IPS-NIHi7 (cell line): ENCODE measurements at regions not wholly inside any gene's neighbourhood (a gene's known extent, or its start where the extent isn't known, plus 50 kb on each side); places are given as distances from the start of the nearest gene placed in this dataset.

ENCODE experiments used
- DNase-seq: peaks from one replicate; pipeline ENCODE4 v3.0.0; 2012; ENCODE audit warnings: mixed read lengths; ENCODE audit errors: extremely low spot score

DNA sequence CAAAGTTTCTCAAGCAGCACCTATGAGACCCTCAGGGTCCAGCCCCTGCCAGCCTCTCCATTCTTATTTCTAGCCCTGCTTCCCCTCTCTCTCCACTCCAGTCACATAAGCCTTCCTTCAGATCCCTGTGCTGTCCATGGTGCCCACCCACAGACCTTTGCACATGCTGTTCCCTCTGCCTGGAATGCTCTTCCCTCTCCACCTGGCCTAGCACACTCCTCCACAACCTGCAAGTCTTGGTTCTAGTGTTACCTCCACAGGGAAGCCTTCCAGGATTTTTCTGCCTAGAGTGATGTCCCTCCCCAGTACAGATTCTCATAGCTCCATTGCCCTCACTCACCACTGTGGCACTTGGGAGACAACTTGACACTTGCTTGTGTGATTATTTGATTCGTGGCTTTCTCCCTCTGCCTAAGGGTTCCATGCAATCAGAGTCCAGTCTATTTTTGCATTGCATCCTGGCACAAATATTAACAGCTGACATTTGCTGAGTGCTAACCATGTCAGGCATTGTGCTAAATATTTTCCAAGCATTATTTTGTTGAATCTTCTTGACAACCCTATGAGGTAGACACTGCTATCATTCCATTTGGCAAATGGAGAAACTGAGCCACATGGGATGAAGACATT is 127.3 kb downstream of the SYF2 start:
- DNase-seq = no peak

DNA sequence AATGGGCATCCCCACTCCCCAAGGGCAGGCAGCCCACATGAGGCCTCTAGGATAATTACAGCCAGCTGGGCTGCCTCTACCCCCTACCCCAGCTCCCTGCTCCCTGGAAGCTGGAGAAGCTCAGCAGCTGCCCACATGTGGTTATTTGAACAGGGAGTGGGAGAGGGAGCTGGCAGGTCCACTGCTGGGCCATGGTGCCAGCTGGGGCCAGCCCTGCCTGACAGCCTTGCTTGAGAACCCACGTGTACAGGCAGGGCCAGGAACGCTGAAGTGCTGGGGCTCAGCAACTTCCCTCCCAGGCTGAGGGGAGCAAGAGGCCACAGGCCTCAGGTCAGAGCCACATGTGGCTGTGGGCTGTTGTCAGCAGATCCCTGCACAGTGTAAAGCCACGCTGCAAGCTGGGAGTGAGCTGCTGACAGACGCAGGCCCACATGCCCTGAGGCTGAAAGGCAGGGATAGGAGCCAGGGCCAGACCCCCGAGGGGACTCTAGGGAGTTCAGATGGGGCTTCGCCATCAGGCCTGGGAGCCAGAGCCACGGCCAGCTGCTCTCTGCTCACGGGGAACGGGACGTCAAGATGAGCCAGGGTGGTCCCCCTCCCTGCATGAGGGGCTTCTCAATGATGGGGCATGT is 129.0 kb downstream of the SYF2 start:
- DNase-seq = no peak

DNA sequence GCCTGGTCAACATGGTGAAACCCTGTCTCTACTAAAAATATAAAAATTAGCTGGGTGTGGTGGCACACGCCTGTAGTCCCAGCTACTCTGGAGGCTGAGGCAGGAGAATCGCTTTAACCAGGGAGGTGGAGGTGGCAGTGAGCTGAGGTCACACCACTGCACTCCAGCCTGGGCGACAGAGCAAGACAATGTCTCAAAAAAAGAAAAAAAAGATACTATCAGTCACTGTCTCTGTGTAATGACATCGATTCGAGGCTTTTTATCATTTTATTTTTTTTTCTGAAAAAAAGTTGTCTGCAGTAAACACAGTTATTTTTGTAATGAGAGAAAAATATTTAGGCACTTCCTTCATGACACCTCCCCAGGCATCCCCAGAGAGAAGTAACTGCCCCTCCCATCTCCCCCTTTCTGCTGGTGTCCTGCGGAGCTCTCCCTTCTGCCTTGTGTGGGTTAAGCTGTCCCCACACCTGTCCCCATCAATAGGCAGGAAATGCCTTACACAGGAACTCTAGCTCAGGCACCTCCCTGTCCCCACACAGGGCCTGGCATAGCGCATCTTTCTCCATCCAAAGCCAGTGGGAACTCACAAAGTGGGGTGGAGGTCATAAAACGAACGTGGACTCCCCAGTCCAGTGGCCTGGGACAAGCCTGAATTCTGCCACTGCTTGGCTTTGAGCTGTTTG is 132.0 kb downstream of the SYF2 start:
- no peak for DNase-seq

DNA sequence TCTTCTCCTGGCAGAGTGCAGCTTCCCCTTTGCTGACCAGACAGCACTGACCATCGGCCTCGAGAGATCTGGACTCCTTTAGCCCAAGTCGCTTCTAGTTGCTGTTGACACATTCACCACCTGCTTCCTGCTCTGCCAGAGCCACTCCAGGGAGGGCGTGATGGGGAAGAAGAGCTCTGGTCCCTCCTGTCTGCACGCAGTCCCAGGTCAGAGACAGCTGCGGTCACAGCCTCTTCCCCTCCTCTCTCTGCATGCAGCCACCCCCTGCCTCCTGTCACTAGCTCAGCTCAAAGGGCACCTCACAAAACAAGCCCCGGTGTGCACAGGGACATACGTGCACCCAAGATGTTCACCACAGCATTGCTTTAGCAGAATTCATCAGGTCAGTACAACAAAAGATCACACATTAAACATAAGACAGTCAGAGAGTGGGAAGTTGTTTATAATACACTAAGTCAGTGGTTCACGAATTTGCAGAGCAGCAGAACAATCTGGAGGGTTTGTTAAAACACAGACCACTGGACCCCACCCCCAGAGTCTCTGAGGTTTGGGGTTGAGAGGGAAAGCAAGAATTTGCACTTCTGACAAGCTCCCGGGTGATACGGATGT is 132.9 kb downstream of the SYF2 start:
- DNase-seq = no peak

DNA sequence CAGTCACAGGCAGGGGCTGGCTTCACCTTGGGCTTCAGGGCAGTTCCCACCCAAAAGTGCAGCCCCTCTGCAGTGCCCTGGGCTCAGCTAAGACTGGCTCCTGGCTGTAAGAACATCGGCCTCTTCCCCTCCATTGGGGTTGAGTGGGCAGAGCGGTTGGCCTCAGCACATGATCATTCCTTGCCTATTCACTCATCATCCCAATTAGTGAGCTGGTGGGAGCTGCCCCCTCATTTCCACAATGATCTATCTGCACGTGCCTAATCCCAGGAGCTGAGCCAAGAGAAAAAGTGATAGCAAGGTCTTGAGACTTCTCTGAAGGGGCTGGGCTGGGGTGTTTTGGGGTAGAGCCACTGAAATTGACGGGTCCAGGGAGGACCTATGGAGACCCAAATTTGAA is 133.6 kb downstream of the SYF2 start:
- DNase-seq = no peak

DNA sequence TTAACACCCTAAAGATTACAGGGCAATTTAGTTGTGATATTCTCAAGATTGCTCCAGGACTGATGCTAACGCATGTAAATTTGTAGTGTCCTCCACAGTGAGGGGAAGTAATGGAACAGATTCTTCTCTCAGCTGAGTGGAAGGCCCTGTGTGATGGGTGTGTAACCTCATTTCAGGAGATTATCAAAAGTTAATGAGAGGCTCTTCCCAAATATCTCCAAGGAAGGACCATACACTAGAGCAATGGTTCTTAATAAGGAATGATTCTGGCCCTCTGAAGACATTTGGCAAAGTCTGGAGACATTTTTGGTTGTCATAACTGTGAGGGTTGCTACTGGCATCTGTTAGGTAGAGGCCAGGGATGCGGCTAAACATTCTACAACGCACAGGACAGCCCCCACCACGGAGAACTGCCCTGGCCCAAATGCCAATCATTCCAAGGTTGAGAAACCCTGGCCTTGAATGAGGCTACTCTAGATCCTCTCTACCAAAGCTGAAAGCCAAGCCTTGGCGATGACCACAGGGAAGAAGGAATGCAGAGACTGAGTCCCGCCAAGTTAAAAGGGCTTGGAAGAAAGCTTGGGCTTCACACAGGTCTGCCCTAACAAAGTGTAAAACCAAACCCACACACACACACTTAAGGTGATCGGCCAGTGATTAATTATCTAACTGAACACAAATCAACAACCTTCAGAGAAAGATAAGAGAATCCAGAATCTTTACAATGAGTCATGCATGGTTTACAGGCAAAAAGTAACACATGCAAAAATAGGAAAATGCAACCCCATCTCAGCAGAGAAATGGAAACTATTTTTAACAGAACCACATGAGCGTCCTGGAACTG is 135.8 kb downstream of the SYF2 start:
- DNase-seq = no peak

DNA sequence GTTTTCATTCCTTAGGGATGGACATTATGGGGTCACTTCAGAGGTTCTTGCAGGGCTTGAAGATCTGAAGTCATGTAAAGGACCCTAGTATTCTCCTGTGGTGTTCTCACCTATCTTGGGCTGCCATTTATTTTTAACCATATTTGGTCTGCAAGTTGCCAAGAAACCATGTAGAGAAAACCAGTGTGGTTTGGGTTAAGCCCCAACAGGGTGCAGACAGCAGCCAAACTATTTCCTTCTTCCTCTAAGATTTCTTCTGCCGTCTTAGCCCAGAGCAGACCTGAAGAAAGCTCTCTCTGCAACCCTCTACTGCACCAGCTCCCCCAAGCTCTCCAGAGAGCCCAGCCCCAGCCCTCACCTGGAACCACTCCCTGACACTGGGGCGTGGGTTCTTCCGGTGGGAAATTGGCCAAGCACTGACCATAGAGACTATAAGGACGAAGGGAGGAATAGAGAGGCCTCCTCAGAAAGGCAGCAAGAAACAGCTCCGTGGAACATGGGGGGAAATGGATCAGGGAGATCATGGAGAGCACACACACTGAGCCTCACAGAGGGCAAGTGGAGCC is 136.6 kb downstream of the SYF2 start:
- DNase-seq = no peak

DNA sequence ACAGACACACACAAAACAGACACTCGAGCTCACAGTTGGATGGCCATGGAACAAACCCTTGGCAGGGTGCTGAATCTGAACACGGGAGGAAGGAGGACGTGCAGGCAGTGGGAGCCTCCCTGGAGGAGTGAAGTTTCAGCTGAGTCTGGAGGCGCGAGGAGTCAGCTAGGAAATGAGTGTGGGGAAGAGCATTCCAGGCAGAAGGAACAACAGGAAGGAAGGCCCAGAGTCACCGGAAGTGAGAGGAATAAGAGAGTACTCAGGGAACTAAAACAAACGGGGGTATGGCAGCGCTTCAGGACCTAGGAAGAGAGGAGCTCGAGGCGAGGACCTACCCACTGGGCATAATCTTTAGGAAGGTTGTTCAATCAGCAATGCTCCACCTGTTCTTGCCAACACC is 137.3 kb downstream of the SYF2 start:
- no peak for DNase-seq

DNA sequence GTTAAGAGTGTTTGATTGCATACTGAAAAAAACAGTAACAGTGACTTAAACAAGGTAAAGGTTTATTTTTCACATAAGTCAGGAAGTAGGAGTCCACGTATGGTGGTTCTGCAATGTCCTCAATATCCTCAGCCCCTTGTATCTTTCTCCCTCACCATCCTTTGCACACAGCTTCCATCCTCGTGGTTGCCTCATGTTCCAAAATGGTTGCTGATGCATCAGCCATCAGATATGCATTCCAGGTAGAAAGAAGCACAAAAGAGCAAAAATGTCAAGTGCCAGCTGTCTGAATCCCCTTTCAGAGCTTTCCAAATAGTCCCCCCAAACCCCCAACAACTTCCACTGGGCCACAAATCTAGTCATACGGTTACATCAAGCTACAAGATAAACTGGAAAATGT is 138.1 kb downstream of the SYF2 start:
- no peak for DNase-seq

DNA sequence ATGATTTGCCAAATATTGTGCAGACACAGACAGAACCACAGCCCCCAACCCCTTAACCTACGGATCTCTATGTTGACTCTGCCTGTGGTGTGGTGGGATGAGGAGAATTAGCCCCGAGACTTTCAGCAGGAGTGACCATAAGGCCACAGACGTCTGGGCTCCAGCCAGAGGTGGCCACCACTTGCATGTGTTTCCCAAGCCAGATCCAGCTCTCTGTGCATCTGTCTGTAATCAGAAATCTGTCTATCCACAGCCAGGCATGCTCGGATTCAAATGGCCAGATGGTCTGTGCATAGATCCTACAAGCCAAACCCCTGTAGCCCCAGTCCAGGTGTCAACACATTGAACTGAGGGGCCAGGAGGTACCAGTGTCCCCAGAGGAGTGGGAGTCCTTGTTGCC is 140.6 kb downstream of the SYF2 start:
- no peak for DNase-seq

DNA sequence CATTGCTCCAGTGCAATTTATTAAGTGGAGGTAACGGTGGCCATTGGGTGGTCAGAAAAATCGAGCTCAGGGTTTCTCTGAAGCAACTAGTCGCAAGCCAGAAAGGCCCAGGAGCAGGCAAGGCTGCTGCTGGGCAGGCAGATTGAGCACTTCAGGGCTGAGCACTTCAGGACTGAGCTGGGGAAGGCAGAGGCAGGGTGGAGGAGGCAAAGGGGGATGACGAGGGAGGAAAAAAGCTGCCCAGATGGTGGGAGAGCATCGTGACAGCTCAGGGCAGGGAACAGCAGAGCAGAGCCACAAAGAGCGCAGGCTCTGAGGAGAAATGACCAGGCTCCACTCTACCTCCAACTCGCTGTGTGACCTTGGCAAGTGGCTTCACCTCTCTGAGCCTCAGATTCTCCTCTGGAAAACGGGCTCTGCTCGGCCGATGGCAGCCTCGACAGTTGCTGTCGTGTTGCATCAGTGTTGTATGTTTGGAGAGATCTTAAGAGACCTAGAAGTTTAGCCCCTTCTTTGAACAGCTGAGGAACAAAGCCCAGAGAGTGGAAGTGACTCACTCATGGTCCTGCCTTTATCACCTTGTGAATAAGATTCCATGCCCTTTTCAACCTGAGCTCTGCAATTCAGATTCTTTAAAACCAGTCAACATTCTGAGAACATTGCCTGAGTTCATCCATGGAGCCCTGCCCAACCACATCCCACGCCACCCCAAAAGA is 141.4 kb downstream of the SYF2 start:
- DNase-seq = peak; percentile 32

DNA sequence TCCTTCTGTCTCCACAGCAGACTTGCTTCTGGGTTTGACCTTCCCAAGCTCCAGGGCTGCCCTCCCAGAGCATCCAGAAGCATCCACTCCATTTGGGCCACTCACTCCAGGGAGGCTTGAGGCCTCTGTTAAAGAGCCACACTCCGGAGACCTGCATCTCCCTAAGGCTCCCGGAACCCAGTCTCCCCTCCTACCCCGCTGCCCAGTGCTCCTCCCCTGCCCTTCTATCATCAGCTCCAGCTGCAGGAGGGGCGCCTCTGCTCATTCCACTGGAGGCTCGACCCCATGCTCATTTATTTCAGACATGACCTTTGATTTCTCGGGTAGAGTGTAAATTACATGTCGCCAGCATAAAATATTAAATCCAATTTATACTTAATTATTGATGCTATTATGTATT is 142.5 kb downstream of the SYF2 start:
- no peak for DNase-seq

DNA sequence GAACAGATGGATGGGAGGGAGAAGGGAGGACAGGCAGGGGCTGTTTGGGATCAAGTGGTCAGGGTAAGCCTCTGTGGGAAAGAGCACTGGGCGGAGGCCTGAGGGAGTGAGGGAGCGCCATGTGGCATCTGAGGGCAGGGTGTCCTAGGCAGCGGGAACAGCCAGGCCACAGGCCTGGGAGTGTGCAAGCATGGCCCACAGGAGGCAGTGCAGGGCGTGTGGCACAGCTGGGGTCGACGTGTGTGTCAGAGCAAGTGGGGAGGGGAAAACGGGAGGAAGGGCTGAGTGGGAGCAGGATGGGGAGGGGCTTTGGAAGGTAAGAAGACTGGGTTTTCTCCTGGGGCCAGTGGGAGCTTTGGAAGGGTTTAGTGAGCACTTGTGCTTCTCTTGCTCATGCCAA is 143.4 kb downstream of the SYF2 start:
- peak; percentile 35 for DNase-seq

DNA sequence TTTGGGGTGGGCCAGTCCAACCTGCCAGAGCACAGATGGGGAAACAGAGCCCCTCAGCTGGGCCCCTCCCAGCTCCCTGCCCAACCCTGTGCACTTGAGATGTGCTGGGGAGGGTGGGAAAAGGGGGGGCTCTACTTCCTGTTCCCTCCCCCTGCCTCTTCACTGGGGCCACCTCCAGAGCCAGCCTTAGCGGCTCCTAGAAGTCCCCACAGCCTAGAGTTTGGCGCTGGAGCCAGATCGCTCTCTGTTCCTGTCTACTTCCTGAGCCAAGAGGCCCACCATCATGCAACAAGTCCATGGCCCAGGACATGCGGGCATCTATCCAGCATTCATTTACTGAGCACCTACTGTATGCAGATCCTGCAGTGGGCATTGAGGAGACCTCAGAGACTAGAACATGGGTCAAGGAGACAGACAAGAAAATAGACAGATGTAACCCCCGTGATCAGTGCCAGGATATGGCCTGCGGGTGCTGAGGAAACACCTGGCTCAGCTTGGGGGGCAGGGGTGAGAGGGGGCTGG is 144.1 kb downstream of the SYF2 start:
- DNase-seq = no peak

DNA sequence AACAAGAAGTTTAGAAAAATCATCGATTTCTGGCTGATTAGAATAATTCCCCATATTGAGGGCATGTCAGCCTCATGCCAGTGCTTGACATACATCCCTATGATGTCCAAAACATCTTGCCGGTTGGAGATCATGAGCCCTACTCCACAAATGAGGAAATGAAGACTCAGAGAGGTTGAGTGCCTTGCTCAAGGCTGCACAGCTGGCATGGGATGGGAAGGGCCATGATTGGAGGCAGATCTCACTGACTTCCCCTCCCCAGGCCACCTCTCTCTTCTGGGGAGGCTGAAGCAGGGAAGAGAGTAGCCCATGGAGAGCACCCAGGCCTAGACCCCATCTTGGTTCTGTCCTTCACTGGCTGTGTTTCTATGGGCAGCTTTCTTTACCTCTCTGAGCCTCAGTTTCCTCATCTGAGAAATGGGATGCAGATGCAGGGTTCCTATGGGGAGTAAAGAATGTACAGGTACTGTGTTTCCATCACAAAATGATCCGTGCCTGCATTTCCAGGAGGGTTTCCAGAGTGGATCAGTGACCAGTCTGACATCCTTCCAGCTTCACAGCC is 145.7 kb downstream of the SYF2 start:
- no peak for DNase-seq

DNA sequence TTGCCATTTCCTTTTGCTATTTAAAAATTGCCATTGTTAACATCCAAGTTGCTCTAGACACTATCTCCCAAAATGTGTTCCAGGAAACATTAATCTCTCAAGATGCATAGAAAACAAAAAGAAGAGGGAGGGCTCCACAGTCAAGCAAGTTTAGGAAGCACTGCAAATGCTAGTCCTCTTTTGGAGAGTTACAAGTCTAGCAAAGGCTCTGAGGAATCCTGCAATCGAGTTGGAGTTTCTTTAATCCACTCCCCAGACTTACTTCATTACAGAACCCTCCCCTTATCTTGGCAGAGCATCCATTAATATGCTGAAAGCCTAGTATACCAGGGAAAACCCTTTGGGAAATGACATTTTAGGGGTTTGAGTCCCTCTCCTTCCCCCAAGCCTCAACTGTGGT is 147.9 kb downstream of the SYF2 start:
- no peak for DNase-seq

DNA sequence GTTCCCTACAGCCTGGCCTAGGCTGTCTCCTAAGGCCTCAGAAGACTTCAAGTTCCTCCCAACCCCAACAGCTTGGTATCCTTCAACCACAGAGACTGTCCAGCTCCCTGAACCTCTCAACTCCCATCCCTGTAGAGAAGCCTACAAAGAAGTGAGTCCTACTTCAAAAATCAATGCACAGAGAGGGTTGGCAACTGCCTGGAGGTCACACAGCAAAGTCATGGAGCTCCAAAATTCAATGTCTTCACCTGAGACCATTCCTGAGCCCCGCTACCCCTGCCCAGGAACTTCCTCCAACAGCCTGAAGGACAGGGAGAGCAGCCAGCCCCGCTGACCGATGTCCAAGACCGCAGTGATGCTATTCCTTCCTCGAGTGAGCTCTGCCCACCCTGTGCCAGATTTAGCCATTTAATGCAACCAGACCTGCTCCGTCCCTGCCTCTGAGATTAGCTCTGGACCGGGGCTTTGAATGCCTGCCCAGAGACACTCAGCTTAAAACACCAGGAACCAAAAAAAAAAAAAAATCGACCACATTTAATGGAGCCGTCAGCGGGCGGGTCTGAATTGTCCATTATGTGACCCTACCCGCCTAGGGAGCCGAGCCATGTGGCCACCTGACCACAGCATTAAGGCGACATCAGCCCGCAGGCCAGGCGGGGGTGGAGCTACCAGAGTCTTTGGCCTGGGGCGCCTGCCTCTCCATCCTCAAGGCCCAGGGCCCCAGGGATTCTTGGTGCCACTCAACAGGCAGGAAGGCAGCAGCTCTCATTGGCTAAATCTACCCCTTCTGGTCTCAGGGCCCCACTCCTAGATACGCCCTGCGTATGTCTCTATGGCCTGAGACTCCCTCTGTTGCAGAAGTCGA is 148.6 kb downstream of the SYF2 start:
- DNase-seq = no peak

DNA sequence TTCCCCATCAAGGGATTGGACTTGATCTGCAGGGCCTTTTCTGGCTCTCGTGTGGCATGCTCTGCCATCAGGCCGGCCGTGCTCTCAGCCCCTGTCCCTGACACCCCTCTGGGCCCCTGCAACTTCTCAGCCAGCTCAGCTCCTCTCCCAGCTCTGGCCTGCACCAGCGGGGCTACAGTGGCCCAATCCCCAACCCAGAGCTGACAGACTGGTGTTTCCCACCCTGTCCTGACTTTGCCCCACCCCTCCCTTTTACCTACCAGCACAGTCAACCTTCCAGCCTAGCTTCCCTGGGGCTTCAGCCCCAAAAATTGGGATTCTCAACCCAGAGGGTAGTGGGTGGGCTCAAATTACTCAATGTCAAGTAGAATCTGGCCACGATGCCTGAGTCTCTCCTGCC is 149.3 kb downstream of the SYF2 start:
- no peak for DNase-seq

DNA sequence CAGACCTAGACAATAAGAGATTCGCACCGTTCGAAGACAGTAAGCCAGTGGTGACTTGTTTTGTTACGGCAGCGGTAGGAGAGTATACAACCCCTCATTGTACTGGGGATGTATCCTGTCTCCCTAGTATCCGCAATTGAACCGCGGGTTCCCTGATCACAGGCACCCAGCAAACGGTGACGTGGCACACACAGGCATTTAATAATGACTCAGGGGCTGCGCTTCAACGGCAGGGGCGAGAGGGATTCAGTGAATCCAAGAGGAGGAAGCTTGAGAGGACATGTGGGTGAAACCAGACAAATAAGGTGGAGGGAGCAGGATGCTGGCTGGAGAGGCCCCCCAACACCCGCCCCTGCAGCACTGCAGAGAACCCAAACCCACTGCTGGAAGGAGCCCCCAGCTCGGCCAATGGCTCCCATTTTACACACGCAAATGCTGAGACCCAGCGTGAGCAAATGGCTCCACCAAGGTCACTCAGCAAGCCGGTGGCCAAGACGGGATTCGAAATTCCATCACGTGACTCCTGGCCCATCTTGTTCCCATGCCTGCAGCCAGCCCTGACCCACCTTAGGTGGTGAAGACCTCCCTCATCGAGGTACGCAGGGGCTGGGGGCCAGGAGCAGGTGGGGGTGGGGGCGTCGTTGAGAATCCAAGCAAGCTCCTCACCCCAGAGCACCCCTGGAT is 149.9 kb downstream of the SYF2 start:
- no peak for DNase-seq
